COLO668 (cell line): ENCODE measurements at regions not wholly inside any gene's neighbourhood (a gene's known extent, or its start where the extent isn't known, plus 50 kb on each side); places are given as distances from the start of the nearest gene placed in this dataset.
A peak's percentile ranks its signal among the peaks of the same experiment; 100 is the strongest.

ENCODE experiments used
- DNase-seq: peaks from one replicate; lab custom pipeline; 2025; ENCODE audit not compliant: unreplicated experiment; lab: John Stamatoyannopoulos, UW

DNA sequence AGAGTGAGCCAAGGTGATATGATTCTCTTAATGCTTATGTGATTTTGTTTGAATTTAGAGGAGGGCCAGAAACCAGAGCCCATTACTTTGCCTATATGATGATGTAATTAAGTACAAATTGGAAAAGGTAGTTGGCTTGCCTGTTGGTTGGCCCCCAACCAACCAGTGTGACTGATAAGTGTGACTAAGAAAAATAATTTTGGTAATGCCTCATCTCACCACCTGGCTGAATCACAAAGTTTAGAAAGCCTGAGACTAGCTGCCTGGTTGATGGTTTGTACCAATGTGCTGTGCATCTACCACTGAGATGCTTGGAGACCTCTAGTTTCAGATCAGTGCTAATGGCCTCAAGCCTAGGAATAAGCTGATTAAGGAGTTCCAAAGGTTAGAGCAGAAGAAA, 338.7 kb downstream of the CDH2 start:
- DNase-seq, result no peak

DNA sequence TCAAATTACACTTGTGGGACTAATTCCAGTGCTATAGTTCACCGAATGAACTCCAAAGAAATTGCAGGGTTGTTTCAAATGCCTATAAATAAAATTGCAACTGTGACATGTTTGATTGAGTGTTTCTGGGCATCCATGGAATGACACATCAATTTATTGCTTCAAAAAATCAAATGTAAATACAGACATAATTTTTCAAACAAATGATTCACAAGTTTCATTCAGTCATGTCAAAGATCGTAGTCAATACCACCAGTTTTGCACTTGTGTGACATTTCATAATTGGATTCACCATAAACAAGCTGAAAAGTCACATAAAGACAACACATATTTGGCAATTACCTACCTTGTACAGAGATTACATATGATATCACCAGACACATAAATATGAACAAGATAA, 350.8 kb downstream of the CDH2 start:
- no peak for DNase-seq

DNA sequence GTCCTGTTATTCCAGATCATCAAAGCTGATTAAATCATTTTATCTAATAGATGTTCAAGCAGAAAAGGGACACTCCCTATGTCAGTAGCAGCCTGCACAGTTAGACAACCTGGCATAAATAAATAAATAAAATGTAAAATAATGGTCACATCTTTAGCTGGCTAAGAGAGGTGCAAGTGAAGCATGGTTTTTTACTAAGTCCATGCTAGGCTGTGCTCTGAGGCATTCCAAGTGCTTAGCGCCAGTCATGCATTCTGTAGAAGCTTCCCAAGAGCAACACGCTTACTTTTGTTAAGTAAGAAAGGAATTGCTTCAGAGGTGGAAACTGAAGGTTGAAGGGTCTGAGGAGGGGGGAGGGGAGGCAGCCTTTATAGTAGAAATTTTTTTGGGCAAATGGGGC, 351.2 kb downstream of the CDH2 start:
- DNase-seq, result no peak

DNA sequence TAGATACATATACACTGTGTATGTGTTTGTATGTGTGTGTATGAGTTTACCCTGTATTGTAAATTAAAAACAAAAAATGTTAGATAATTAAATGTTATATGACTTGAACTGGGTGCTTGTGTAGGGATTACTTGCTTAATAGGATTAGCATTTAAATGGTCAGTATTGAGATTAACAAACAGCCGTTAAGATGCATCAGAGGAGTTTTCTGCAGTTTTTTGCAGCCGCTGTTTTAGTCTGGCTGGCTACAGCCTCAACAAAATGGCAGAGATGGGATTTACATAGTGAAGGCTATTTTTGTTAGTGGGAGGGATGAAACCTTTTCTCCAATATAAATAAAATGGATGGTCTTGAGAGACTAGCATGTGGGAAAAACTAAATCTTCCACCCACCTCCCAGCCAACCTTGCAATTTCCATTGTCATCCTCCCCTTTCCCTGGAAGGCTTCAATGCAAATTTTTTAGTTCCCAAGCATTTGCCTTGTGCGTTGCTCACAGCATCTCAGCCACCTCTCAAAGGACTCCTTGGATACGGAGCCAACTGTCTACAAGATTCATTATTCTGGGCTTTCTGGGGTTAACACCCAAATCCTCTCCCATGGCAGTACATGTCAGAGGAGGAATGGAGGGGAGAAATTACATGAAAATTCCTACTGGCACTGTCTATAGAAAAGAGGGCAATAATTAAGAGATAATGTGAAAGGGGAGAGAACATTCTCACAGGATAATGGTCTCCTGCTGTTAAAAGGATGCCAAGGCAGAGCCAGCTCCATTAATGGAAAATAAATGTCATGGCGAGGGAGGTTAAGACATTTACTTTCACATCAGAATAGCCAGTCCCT, 351.9 kb downstream of the CDH2 start:
- DNase-seq, result no peak

DNA sequence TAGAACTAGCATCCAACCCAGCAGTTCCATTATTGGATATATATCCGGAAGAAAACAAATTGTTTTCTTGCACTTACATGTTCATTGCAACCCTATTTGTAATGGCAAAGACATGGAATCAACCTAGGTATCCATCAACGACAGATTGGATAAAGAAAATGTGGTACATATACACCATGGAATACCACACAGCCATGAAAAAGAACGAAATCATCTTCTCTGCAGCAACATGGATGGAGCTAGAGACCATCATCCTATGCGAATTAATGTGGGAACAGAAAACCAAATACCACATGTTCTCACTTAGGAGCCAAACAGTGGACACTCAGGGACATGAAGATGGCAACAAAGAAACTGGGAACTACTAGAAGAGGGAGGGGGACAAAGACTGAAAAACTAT, 352.7 kb downstream of the CDH2 start:
- no peak for DNase-seq

DNA sequence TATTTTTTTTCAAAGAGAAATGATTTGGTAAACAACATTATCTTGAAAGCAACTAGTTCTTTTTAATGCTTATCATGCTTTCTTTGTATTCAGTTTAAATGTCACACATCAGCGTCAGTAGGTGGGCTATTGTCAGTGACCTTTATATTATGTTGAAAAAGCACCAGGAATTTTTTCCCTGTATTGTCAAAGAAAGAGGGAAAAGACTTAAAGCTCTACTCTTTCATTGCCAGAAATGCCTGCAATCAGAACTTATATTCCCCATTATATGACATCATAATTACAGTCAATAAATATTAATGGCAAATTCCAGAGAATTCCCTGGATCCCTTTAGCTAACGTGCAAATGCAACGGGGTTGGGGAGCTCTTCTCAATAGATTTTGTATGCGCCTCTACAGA, 353.9 kb downstream of the CDH2 start:
- DNase-seq, result no peak

DNA sequence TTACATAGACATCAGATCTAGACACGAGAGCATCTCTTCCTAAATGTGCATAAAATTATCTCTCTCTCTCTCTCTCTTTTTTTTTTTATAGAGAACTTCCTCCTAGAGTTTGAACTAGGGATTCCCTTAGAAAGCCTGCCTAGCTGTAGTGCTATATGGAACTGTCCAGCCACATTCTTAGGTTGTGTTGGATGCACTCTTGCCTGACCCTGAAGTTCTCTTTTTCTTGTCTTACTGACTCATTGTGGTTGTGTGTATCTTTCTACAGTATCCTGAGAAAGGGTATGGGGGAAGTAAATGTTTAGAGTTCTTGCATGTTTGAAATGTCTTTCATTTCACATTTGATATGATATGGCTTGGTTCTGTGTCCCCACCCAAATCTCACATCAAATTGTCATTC, 368.2 kb downstream of the CDH2 start:
- DNase-seq, result no peak

DNA sequence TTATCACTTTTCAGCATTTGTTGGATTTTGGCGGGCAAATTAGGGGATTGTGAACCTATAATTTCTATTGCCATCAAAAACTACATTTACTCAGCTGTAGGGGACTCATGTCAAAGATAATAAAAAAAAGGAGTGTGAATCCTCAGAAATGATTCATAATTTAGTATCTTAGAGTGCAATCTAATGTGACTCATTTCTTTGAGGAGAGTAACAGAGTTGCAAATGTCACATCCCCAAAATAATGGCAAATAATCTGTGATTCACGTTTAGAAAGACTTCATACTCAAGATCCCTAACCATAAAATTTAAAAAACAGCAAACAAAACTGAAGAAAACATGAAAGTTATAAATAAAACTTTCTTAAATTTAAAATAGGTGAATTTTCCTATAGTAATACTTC, 373.0 kb downstream of the CDH2 start:
- DNase-seq, result no peak

DNA sequence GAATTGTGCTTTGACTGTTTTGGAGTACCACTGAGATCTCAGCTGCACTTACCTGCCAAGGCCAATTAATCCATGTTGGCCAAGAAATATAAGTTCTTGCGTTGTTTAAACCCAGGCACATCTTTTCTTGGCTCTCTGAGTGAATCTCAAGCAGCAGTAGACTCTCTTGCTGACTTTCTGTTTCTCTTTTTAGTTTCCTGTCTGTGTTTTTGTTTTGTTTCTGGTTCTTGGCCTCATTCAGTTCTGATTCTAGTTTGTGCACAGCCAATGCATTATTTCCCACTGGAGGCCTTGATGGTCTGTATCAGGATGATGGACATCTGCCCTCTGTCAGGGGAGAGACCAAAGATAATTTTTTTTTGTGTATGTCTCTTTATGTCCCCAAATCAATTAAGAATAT, 379.4 kb downstream of the CDH2 start:
- no peak for DNase-seq

DNA sequence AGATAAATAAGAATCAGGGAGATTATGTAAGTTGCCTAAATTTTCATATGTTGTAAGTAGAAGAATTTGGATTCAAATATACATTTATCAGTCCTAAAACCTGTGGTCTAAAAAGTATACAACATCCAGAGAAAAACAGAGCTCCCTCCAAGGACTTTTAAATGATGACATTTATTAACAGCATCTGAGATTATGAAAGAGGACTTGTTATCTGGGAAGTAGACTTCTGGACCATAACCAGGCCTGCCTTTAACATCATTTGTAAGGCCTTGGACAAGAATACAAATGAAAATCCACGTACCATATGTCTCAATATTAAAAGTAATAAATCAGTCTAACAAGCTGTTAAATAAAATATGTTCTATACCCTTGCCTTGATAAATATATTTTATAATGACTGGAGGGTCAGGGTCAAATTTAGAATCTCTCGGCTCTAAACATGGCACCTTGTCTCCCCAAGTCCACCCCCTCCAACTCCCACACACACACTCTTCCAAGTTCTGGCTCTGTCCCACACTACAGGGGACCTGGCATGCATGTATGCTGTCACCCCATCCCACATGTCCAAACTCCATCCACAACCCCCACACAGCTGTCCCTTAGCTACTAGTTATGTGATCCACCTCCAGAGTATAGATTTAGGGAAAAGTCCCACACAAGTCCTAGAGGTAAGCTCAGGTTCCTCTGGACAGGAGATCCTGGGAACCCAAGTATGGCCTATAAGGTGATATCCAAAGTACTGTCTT, 382.6 kb downstream of the CDH2 start:
- no peak for DNase-seq

DNA sequence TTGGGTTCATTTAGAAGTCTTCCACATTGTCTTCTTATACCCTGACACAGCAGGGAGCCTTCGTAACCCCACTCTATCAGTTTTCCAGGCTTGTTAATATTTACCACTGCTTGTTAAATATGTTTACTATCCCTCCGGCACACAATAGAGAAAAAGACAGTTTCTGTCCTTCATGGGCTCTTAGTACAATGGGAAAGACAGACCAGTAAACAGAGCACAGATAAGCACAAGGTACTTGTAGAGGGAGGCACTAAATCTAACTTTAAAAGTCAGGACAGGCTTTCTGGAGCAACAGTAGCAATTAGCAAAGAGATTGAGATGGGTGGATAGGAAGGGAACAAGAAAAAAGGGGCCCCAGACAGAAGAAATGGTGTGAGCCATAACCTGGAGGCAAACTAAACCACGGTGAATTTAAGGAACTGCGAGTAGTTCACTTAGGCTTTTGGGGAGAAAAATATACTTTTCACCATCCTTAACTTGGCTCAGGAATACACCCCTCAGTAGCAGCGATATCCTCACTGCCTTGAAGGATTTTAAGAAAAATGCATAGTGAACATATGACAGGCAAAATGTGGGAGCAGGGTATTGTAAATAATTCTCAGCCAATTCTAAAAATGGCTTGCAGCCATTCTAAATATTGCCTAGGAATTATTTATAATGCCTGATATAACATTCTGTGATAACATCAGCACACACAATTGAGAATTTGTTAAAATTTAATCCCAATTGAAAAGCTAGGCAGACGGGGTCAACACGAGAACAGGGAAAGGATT, 383.7 kb downstream of the CDH2 start:
- peak; percentile 19 for DNase-seq

DNA sequence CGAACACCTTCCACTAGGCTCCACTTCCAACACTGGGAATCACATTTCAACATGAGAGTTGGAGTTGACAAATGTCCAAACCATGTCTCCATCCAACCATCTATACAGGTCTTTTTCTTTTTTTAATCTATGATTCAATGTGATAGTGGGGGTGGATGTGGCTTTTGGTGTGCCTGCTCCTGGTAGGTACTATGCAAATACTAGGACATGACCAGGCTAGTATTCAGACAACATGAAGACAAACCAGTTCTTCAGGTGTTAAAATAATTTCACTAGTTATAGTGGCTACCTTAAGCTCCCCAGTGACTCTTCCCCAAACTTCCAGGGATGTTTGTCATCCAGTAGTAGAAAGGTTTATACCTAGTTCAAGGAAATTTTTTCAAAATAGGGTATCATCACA, 387.5 kb downstream of the CDH2 start:
- peak; percentile 40 for DNase-seq

DNA sequence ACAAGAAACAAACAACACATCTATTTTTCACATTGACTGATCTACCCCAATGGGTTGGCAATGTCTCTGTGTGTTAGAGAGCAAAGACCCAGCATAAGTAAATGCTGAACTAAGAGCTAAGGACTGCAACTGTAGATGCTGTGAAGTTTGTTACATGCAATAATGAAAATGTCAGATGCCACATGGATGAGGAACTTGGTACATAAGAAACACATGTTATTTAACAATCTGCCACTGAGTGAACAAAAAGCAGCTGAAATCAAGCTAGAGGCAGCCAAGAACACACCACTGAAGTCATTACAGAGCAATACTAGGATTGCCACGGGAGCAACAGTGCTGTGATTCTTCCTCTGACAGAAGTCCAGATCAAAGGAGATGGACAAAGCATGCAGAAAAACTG, 389.4 kb downstream of the CDH2 start:
- DNase-seq, result no peak

DNA sequence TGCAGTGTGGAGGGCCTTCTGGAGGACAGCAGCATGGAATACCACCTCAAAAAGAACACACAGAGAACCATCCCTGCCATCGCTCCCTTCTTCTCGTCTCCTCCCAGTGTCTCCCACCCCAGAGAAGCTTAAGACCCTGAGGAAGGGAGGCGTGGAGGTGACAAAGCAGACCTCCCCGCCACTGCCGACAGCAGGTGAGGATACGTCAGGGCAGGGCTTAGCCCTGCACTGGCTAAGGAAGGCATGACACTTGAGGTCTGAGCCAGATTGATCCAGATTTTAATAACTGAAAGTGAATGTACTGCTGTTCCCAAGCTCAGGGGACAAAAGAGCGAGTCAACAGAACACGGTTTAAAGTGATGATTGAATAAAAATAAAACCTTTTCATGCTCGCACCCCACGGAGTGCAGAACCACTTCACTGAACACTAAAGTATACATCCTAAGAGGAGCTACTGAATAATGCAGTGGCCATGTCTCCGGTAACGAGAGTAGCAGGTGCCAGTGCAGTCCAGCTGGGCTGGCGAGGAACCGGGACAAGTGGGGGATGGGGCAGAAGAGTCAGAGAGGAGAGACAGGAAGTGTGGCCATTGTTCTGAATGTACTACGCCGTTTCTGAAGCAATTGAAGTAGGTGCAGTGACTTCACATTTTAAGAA, 391.0 kb downstream of the CDH2 start:
- peak; percentile 97 for DNase-seq

DNA sequence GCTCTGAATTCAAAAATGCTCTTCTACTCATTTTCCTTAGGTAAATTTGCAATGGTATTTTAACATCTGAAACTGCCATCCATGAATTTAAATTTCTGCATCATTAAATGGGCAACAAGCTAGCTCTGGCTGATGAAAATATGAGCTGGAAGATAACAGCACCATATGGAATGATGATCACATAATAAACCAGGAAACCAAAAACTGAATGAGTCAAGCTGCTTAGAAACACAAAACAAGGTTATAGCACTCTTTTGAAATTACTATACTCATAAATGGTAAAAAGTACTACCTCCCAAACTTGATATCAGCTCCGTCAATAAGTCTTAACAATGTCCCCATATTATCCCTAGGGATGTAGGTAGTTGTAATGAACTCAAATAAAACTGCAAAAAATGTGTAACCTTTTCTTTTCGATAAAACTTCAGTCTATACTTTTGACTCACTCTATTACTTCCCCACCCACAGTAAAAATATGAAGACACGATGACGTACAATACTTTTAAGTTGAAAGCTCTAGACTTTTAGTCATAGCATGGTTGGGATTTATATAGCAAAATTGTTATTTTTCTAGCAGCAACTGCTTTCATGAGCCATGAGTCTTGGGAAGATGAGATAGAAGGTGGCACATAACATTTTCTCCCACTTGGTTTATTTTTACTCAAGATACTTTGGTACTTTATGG, 396.7 kb downstream of the CDH2 start:
- no peak for DNase-seq

DNA sequence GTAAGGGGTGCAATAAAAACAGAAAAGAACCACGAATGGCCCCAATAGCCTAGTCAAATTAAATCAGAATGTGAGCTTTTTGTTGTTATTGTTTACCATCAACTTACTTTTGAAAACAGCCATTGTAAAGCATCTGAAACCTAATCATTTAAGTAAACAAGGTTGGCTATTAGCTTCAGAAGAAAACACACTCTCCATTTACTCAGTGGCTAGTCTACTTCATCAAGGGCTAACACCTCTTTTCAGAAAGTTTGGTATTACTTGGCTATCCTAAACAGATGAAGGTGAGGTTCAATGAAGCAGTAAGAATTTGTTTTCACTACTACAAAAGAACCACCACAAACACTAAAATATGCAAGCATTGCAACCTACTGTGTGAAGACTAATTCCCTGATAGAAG, 398.0 kb downstream of the CDH2 start:
- no peak for DNase-seq

DNA sequence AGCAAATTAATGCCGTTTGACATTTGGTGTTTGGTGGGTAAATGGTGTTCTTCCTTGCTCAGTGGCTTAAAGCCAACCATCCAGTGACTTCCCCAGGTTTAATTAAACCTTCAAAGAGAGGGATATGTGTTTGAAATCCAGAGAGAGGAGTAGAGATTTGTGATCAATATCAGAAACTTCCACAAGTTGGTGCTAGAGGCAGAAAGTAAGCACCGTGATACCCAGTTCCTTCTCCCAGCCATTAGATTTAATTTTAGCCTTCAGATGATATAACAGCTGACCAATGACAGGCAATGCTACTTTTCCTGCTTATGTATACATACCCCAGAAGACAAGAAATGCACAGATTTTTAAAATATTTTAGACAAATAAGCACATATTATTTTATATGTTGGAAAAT, 398.5 kb downstream of the CDH2 start:
- no peak for DNase-seq

DNA sequence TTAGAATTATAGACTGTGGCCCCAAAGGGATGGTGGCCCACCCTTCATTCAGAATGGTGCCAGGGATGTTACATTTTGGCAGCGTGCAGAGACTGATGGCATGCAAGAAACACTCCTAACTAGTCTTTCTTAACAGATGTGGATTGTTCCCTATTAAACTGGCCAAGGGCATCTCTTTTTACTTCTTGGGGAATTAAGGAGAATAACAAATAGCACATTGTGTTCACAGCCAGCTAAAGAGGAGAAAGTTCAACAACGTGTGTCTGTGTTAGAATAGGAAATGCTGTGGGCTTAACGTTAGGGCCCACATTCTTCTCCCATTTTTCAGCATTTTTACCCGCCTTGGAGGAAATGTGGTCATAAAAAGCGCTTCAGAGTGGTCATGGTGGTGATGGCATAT, 404.8 kb downstream of the CDH2 start:
- no peak for DNase-seq

DNA sequence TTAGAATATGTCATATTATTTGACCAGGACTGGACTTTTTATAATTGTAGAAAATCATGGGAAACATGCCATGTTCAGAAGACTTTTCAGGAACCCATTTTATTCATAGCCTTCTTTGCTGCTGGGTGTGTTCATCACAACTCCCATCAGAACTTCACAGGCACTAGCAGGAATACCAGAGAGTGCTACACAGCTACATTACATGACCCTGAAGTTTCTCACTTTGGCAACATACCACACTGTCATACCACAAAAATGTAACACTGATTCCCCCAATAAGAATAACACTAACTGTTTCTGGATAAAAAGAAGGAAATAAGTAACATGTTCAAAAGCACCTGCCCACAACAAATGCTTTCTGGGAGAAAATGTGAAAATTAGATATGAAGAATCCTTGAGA, 405.4 kb downstream of the CDH2 start:
- DNase-seq, result no peak

DNA sequence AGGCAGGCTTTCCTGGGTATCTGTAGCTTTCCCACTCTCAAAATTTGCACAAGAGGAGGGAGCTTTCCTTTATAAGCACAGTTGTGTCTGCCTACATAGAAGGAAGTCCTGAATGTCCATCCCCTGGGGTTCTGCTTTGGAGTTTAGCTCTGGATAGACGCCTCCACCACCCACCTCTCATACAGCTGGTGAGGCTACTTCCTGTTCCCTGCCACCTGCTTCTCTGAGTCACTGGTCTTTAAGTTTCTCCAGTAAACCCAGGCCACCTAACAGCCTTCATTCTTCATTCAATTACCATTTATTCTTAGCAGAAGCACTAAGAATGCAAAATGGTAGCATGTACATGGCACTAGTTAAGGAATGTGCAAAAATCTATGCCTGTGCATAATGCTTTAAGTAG, 407.8 kb downstream of the CDH2 start:
- DNase-seq, result peak; percentile 46

DNA sequence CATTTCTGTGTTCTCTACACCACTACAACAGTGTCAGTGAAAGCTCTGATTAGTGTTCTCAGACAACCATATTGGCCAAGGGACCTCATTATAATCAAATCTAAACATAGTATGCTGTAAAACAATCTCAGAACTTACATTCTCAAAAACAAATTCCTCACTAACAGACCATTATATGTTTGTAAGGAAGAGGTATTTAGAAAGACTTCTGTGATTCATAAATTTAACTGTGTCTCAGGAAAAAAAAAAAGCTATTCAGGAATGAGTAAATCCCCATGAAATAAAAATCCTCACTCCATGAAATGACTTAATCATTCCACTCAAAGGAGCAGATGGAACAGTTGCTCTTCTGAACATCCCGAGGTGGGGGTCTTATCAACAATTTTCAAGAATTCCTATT, 413.0 kb downstream of the CDH2 start:
- no peak for DNase-seq
